HG03066 (cell line): ENCODE measurements at regions not wholly inside any gene's neighbourhood (a gene's known extent, or its start where the extent isn't known, plus 50 kb on each side); places are given as distances from the start of the nearest gene placed in this dataset.

Source experiments
- ATAC-seq: cut with Tn5 transposase; IDR thresholded peaks from one replicate; pipeline ENCODE4 v1.9.1; 2021; ENCODE audit warnings: low read depth; ENCODE audit not compliant: unreplicated experiment

GRCh38 chr7:22913158-22913557 is 90.5 kb upstream of the TOMM7 start:
- ATAC-seq, result no peak

DNA sequence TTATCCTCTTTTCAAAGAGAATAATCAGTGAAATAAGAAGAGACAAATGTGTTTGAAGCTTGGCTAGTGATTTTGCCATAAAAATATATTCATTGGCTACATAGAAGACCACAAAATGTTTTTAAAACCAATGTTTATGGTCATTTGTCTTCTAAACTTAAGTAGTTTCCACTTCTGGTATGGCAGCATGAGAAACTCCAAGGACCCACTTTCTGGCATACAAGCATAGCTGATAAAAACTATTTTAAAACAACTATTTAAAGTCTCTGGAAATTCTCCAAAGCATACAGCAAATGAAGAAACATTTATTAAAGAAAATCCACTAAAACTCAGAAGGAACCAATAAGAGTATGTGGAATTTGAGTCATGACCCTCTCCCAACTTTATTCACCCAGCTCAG is 89.2 kb upstream of the TOMM7 start:
- no peak for ATAC-seq

DNA sequence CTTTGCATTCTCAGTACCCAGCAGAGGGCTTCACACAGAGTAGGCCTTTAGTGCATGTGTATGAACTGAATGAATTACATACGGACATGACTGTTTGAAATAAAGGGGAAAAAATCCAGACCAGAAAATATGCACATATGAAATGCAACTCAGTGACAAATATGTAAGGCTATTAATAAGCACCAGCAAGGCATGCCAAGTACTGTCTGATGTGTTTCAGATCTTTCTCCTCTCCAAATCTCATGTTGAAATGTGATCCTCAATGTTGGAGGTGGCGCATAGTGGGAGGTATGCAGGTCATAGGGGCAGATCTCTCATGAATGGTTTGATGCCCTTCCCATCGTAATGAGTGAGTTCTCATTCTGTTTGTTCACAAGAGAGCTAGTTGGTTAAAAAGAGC is 87.3 kb upstream of the TOMM7 start:
- ATAC-seq, result no peak

- ATAC-seq, result no peak
These were observed 85.2 kb upstream of the TOMM7 start for GRCh38 chr7:22907805-22908204.

DNA sequence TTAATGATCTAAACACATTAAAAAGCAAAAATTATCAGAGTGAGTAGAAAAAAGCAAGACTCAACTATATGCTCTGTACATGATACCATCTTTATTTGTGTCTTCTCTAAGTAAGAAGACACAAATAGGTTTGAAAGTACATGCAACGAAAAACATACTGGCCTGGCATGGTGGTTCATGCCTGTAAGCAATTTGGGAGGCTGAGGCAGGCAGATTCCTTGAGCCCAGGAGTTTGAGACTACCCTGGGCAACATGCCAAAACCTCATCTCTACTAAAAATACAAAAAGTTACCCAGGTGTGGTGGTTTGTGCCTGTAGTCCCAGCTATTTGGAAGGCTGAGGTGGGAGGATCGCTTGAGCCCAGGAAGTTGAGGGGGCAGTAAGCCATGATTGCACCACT is 78.1 kb upstream of the TOMM7 start:
- no peak for ATAC-seq

GRCh38 chr7:22900101-22900500 is 77.5 kb upstream of the TOMM7 start:
- no peak for ATAC-seq

DNA sequence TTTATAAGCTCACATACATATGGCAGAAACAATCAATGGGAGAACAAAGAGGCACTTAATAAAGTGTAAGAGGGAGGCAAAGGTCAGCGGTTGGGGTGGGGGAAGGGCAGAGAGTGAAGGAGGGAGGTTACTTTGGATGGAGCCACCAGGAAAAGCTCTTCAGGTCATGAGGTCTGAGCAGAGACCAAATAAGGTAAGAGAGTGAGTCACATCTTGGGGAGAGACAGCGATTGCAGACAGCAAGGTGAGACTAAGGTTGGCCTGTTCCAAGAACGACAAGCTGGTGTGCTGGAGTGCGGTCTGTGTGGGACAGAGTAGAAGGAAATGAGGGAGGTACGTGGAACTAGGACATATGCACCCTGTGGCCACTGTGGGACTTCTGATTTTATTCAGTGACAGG is 74.3 kb upstream of the TOMM7 start:
- ATAC-seq, result no peak

- no peak for ATAC-seq
These were observed 73.1 kb upstream of the TOMM7 start for GRCh38 chr7:22895828-22896165.

DNA sequence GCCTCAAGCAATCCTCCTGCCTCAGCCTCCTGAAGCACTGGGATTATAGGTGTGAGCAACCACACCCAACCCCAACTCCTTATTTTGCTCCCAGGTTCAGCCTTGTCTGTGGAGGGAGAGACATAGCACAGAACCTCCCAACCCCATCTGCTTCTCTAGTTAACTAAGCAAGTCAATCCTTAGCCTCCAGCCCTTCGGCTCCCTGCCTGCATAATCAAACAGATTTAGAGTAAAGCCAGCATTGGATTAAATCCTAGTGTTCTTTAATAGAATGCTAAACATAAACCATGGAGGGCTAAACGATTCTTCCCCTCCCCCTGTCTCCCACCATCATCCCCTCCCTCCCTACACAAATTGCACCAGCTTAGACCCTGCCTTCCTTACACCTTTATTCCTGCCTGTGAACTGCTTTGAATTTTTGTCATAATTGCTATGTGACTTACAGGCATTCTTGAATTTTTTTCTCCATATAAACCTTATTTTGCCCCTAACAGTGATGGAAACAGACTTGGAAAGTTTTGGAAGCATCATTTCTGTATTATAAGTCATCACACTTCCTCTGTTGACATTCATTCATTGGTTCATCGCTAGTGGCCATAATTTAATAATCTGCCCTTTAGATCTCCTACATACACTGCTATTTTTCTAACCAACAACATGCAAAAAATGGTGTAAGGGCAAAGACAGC is 72.6 kb upstream of the TOMM7 start:
- ATAC-seq, result no peak

DNA sequence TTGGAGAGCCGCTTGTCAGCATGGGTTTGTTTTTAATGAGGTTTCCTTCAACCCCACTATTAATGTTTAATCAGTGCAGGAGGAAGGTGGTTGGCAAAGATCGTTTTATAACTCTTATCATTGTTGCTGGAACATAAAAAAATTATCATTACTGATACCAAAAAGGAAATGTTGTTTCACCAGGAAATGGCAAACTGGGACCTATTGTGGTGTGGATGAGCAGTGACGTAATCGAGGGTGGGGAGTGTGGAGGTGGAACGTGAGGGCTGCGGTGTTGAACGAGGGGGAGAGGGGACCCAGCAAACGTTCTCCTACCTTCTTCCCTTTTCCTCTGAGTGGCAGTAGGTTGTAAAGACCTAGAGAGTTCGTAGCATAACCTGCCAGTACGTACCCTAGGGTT is 71.9 kb upstream of the TOMM7 start:
- no peak for ATAC-seq

DNA sequence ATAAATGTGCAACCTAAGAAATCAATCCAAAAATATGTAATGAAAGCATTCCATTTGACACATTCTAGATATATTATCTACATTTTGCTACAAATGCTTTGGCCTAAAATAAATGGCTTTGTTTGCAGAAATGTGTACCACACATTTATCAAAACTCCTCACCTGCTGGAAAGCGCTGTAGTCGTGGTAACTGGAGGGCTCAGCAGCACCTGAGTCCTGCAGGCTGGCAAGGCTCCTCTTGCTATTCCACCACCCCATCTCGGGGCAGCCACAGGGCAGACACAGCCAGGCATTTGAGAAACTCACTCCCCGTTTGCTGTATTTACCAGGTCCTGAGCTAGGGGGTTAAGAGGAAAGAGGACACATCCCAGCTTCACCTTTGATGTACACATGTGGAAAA is 68.1 kb upstream of the TOMM7 start:
- ATAC-seq, result no peak

DNA sequence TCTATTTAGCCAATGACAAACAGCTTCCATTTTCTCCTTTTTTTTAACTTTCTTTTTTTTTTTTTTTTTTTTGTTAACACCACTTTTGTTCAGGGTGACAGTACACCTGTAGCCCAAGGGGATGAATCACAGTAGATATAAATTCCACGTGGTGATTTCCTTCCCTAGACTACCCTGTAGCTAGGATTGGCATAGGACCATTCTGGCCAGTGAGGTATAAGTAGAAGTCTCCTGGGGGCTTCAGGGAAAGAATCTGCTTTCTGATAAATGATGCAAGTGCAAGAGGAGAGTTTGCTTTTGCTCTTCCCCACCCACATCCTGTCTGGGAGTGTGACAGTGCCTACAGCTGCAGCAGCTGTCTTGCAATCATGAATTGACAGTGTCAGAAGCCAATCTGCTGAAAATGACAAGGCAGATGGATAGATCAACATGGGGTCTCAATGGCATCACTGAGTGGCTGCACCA is 63.2 kb upstream of the TOMM7 start:
- ATAC-seq, result peak; percentile 91

- peak; percentile 63 for ATAC-seq
These were observed 62.5 kb upstream of the TOMM7 start for GRCh38 chr7:22884911-22885788.

DNA sequence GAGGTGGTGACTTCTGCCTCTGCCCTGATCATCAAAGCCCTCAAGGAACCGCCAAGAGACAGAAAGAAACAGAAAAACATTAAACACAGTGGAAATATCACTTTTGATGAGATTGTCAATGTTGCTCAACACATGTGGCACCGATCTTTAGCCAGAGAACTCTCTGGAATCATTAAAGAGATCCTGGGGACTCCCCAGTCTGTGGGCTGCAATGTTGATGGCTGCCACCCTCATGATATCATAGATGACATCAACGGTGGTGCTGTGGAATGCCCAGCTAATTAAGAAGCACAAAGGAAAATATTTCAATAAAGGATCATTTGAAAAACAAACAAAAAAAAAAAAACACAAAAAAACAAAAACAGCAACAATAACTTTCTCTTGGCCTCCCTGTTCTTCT is 59.5 kb upstream of the TOMM7 start:
- no peak for ATAC-seq

DNA sequence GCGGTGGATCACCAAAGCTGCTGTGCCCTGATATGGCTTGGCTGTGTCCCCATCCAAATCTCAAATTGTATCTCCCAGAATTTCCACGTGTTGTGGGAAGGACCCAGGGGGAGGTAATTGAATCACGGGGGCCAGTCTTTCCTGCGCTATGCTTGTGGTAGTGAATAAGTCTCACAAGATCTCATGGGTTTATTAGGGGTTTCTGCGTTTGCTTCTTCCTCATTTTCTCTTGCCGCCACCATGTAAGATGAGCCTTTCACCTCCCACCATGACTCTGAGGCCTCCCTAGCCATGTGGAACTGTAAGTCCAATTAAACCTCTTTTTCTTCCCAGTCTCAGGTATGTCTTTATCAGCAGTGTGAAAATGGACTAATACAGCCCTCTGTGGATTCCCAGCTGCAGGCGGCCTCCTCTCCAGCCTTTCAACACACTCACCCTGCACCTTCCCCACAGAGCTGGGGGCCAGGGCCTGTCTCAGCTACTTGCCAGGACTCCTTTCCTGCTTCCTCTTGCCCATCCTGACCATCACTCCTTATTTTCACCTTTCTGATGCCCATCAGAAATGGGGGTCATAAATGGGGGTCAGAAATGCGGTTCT is 57.2 kb upstream of the TOMM7 start:
- no peak for ATAC-seq

DNA sequence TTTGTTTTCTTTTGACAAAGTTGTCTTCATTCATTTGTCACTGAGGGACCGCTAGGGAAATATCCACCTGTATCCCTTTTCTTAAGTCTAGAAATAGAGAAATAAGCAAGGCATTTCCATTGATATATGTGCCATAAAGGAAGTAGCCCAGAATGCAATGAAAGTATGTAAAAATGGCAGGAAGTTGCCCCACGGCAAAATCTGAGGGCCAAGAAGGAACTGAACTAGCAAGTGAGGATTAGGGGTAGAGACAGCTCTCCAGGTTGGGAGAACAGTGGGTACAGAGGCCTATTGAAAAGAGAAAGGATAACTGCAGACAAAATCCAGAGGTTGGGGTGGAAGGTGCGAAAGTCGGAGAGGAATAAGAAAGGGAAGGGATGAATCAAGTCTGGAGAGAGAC is 56.6 kb upstream of the TOMM7 start:
- no peak for ATAC-seq

GRCh38 chr7:22876986-22877729 is 54.5 kb upstream of the TOMM7 start:
- no peak for ATAC-seq

- ATAC-seq, result no peak
These were observed 52.8 kb upstream of the TOMM7 start for GRCh38 chr7:22875470-22875869.

GRCh38 chr7:22874904-22875303 is 52.3 kb upstream of the TOMM7 start:
- ATAC-seq, result no peak
